ENCODE measurements at regions not wholly inside any gene's neighbourhood (a gene's known extent, or its start where the extent isn't known, plus 50 kb on each side); places are given as distances from the start of the nearest gene placed in this dataset.
"Not testable (repeated sequence)": the region's sequence is repeated elsewhere in the genome, so short reads cannot be mapped to it uniquely, and the experiment has no call there.

DNA sequence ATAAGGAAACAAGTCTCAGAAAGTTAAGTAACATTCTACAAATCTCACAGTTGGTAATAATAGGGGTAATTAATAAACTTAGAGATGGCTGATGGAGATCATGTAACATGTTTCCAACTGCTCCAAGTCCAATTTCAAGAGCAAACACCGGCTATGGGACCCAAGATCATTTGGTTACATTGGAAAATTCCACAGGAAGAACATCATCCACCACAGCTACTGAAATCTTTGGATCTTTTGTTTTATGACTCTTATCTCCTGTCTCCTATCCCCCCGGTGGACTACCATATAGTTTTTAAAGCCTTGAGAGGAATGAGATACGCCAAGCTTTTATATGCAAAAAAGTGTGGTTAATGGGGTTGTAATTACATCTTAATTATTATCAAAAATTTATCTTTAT lies 216.1 kb downstream of the WNT5A start:
- H3K27me3 ChIP-seq (ENCODE audit: control insufficient read depth, insufficient read depth, low read length): no peaks in the 10 kb centered on the region
- H3K9me3 ChIP-seq (ENCODE audit: control insufficient read depth, insufficient read depth, low read length): no peaks in the 10 kb centered on the region
- H3K27ac ChIP-seq (ENCODE audit: low read depth, low read length): no peak overlapping the region
- H3K4me3 ChIP-seq (ENCODE audit: low read depth, low read length): no peak overlapping the region
- H3K4me1 ChIP-seq (ENCODE audit: control insufficient read depth, insufficient read depth, low read length): 0 out of 2 replicates have a peak, but pooled peaks cover 4% of the 10 kb centered on the region
- no peak overlapping the region for H3K9ac ChIP-seq (ENCODE audit: low read depth, low read length)
- H3K36me3 ChIP-seq (ENCODE audit: control insufficient read depth, insufficient read depth, low read length): no peaks in the 10 kb centered on the region

DNA sequence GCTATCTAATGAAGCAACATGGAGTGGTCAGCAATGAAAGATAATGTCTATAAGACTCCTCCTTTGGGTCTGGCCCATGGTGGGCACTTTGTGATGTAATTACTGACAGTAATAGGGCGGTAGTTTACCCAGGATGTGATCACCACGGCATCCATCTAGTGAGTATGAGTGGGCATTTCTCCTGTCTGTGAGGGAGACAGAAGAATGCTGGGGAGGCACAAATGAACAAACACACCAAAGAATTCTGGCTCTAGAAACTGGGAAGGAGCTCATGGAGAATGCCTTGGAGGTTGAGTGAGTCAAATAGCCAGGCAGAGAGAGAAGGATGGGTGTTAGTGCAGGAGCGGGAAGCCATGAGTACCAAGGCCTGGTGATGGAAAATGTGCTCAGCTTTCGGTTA lies 217.5 kb downstream of the WNT5A start:
- H3K27ac ChIP-seq (ENCODE audit: low read depth, low read length): no peak overlapping the region
- no peaks in the 10 kb centered on the region for H3K9me3 ChIP-seq (ENCODE audit: control insufficient read depth, insufficient read depth, low read length)
- no peak overlapping the region for H3K9ac ChIP-seq (ENCODE audit: low read depth, low read length)
- no peaks in the 10 kb centered on the region for H3K27me3 ChIP-seq (ENCODE audit: control insufficient read depth, insufficient read depth, low read length)
- H3K36me3 ChIP-seq (ENCODE audit: control insufficient read depth, insufficient read depth, low read length): no peaks in the 10 kb centered on the region
- 0 out of 2 replicates have a peak, but pooled peaks cover 4% of the 10 kb centered on the region for H3K4me1 ChIP-seq (ENCODE audit: control insufficient read depth, insufficient read depth, low read length)
- no peak overlapping the region for H3K4me3 ChIP-seq (ENCODE audit: low read depth, low read length)

DNA sequence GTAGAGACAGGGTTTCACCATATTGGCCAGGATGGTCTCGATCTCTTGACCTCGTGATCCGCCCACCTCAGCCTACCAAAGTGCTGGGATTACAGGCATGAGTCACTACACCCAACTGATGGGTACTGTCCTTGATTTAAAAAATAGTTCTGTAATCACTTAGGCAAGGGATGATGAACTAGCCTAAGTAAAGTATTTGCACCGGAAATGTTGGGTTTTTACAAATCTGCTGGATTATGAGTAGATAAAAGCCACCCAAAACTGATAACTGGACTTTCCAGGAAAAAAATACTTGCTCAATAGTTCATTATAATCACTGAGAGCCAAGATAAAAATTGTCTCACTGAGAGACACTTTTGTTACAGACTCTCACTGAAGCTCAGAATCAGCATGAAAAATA lies 218.0 kb downstream of the WNT5A start:
- Histone ChIP-seq H3K27ac (ENCODE audit: low read depth, low read length) (no peak overlapping the region), H3K4me3 (ENCODE audit: low read depth, low read length) (no peak overlapping the region), H3K27me3 (ENCODE audit: control insufficient read depth, insufficient read depth, low read length) (no peaks in the 10 kb centered on the region), H3K4me1 (ENCODE audit: control insufficient read depth, insufficient read depth, low read length) (0 out of 2 replicates have a peak, but pooled peaks cover 4% of the 10 kb centered on the region), H3K36me3 (ENCODE audit: control insufficient read depth, insufficient read depth, low read length) (no peaks in the 10 kb centered on the region), H3K9ac (ENCODE audit: low read depth, low read length) (no peak overlapping the region), H3K9me3 (ENCODE audit: control insufficient read depth, insufficient read depth, low read length) (no peaks in the 10 kb centered on the region)

DNA sequence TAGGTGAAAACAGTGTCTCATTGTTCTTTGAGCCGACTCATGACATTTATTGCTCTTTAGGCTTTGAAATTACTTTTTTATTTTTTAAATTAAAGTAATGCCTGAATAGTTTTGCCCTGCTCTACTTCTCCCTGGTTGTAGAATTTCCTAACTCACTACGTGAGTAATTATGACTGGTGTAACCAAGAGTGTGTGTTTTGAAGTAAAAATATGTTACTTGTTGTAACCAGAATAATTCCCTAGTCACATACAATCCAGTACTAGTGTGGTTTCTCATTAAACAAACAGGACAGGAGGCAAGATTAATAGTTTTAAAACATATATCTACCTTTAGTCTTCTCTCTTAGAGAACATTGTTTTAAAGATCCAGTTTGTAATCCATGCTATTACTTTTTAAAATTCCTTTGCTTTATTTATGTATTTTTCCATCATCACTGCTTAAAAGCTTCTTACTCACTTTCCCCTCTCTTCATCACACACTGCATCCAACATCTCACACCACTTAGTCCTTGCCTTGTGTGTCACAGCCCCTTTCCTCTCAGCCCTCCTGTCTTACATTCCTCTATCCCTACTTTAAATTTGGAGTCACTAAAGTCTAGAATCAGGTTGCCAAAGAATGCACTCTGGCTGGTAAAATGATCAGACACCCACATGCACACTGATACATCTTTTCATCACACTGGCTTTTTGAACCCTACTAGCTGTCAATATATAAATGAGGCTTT lies 219.7 kb downstream of the WNT5A start:
- no peak overlapping the region for H3K4me3 ChIP-seq (ENCODE audit: low read depth, low read length)
- no peaks in the 10 kb centered on the region for H3K36me3 ChIP-seq (ENCODE audit: control insufficient read depth, insufficient read depth, low read length)
- H3K4me1 ChIP-seq (ENCODE audit: control insufficient read depth, insufficient read depth, low read length): 0 out of 2 replicates have a peak, but pooled peaks cover 4% of the 10 kb centered on the region
- no peaks in the 10 kb centered on the region for H3K9me3 ChIP-seq (ENCODE audit: control insufficient read depth, insufficient read depth, low read length)
- H3K27ac ChIP-seq (ENCODE audit: low read depth, low read length): no peak overlapping the region
- no peak overlapping the region for H3K9ac ChIP-seq (ENCODE audit: low read depth, low read length)
- no peaks in the 10 kb centered on the region for H3K27me3 ChIP-seq (ENCODE audit: control insufficient read depth, insufficient read depth, low read length)

DNA sequence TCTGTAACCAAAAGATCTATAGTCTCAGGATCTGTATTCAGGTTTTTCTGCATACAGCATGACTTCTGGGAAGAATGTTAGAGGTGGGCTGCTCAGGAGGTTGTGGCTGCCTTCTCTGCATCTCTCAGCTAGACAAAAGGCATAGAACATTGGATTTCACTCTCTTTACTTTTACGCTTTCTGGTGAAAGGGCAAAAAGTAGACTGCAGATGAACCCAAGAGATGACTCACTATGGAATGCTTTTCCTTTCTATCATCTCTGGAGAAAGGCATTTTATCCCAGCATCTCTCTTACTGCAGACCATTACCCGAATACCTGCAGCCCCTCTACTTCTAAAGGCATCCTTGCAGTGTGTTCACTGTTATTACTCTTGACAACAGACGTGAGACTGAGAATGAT lies 222.2 kb downstream of the WNT5A start:
- no peaks in the 10 kb centered on the region for H3K9me3 ChIP-seq (ENCODE audit: control insufficient read depth, insufficient read depth, low read length)
- no peak overlapping the region for H3K27ac ChIP-seq (ENCODE audit: low read depth, low read length)
- no peaks in the 10 kb centered on the region for H3K4me1 ChIP-seq (ENCODE audit: control insufficient read depth, insufficient read depth, low read length)

DNA sequence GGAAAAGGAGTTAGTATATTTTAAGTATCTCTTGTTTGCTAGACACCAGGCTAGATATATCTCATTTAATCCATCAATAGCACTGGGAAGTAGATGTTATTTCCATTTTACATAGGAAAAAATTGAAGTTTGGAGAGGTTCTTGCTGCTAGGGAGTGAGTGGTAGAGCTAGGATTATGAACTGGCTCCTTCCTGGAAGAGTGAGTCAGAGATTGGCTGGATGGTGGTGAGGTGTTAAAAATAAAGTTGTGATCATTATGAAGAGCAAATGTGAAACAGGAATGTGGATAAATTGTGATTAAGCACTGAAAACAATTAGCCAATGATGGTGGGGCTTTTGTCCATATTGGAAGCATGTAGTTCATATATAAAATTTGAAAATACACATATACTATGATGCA lies 234.2 kb downstream of the WNT5A start:
- no peaks in the 10 kb centered on the region for H3K36me3 ChIP-seq (ENCODE audit: control insufficient read depth, insufficient read depth, low read length)
- no peaks in the 10 kb centered on the region for H3K9me3 ChIP-seq (ENCODE audit: control insufficient read depth, insufficient read depth, low read length)
- H3K4me3 ChIP-seq (ENCODE audit: low read depth, low read length): no peak overlapping the region
- no peaks in the 10 kb centered on the region for H3K4me1 ChIP-seq (ENCODE audit: control insufficient read depth, insufficient read depth, low read length)
- H3K27me3 ChIP-seq (ENCODE audit: control insufficient read depth, insufficient read depth, low read length): no peaks in the 10 kb centered on the region
- no peak overlapping the region for H3K9ac ChIP-seq (ENCODE audit: low read depth, low read length)
- H3K27ac ChIP-seq (ENCODE audit: low read depth, low read length): no peak overlapping the region

More for the DNA sequence above, 222.2 kb downstream of the WNT5A start:
- no peaks in the 10 kb centered on the region for H3K36me3 ChIP-seq (ENCODE audit: control insufficient read depth, insufficient read depth, low read length)
- H3K27me3 ChIP-seq (ENCODE audit: control insufficient read depth, insufficient read depth, low read length): no peaks in the 10 kb centered on the region
- no peak overlapping the region for H3K4me3 ChIP-seq (ENCODE audit: low read depth, low read length)
- H3K9ac ChIP-seq (ENCODE audit: low read depth, low read length): no peak overlapping the region

DNA sequence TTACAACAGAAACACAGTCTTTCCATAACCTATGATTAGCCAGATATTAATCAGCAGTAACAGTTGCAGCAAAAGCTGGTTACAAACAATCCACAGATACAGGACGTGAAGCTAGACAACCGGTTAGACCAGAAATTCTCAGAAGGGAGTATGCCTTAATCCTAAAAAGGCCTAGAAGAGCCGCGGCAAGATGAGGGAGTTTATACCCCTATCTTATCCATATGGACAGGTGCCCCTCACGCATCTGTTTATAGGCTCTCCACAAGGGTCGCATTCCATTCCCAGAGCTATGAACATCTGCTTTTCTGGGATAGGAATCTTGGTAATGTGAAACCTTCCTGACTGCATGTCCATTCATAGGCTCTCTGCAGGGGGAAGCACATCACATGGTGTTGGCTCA lies 237.9 kb downstream of the WNT5A start:
- not testable (repeated sequence) for H3K9me3 ChIP-seq (ENCODE audit: control insufficient read depth, insufficient read depth, low read length); H3K9ac ChIP-seq (ENCODE audit: low read depth, low read length); H3K27me3 ChIP-seq (ENCODE audit: control insufficient read depth, insufficient read depth, low read length); H3K4me1 ChIP-seq (ENCODE audit: control insufficient read depth, insufficient read depth, low read length); H3K27ac ChIP-seq (ENCODE audit: low read depth, low read length); H3K36me3 ChIP-seq (ENCODE audit: control insufficient read depth, insufficient read depth, low read length); H3K4me3 ChIP-seq (ENCODE audit: low read depth, low read length)

DNA sequence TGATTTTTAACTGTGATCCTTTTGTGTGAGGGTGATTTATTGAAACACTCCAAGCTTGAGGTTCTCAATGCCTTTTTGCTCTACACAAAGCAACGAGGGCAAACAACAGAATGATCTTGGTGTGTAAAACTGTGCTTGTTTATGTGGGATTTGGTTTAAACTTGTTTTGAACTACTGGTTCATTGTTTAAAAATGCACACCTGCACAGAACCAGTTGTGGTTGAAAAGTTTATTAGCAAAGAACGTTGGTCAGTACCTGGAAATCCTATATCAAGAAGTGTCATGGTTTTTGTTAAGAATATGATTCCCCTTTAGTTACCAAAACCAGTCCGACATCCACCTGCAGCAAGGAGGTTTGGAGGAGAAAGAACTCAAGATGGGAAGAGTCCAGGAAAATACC lies 239.4 kb downstream of the WNT5A start:
- H3K4me3 ChIP-seq (ENCODE audit: low read depth, low read length): no peak overlapping the region
- H3K27me3 ChIP-seq (ENCODE audit: control insufficient read depth, insufficient read depth, low read length): no peaks in the 10 kb centered on the region
- no peaks in the 10 kb centered on the region for H3K36me3 ChIP-seq (ENCODE audit: control insufficient read depth, insufficient read depth, low read length)
- H3K9ac ChIP-seq (ENCODE audit: low read depth, low read length): no peak overlapping the region
- 0 out of 2 replicates have a peak, but pooled peaks cover 7% of the 10 kb centered on the region for H3K4me1 ChIP-seq (ENCODE audit: control insufficient read depth, insufficient read depth, low read length)
- H3K9me3 ChIP-seq (ENCODE audit: control insufficient read depth, insufficient read depth, low read length): no peaks in the 10 kb centered on the region
- no peak overlapping the region for H3K27ac ChIP-seq (ENCODE audit: low read depth, low read length)

DNA sequence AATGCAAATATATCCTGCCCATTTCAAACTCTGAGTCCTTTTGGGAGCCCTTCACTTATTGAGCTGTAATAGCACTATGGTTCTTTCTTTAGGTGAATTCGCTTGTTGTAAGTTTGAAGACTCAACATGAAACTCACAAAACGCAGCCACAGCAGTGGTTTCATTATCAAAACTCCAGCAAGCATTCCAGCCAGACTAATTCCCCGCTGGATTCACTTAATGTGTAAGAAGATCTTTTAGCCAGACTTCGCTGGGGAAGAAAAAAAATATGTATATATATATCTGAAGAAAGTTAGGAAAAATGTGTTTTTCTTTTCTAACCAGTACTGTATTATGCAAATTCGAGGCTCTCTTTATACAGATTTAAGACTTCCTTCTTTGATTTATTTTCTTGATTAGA lies 241.1 kb downstream of the WNT5A start:
- Histone ChIP-seq H3K27ac (ENCODE audit: low read depth, low read length) (no peak overlapping the region), H3K4me1 (ENCODE audit: control insufficient read depth, insufficient read depth, low read length) (0 out of 2 replicates have a peak, but pooled peaks cover 7% of the 10 kb centered on the region), H3K9ac (ENCODE audit: low read depth, low read length) (no peak overlapping the region), H3K9me3 (ENCODE audit: control insufficient read depth, insufficient read depth, low read length) (no peaks in the 10 kb centered on the region), H3K4me3 (ENCODE audit: low read depth, low read length) (no peak overlapping the region), H3K36me3 (ENCODE audit: control insufficient read depth, insufficient read depth, low read length) (no peaks in the 10 kb centered on the region), H3K27me3 (ENCODE audit: control insufficient read depth, insufficient read depth, low read length) (no peaks in the 10 kb centered on the region)

DNA sequence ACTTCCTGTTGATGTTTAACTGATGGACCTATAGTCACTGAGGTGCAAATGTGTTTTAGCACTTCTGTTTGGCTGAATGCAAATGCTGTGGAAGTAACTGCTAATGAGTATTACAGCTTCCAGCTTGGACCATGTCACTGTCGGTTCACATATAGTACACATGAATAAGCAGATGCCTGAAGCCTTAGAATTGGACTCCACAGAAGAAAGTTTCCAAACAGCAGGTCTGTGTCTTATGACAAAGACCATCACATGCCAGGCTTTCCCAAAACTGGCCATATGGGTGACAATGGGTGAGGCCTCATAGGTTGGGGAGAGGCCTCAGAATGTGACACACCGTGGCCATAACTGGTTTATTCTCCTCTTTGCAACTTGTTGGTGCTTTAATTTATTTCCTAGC lies 241.8 kb downstream of the WNT5A start:
- H3K9me3 ChIP-seq (ENCODE audit: control insufficient read depth, insufficient read depth, low read length): no peaks in the 10 kb centered on the region
- no peak overlapping the region for H3K27ac ChIP-seq (ENCODE audit: low read depth, low read length)
- no peak overlapping the region for H3K9ac ChIP-seq (ENCODE audit: low read depth, low read length)
- H3K4me3 ChIP-seq (ENCODE audit: low read depth, low read length): no peak overlapping the region
- H3K36me3 ChIP-seq (ENCODE audit: control insufficient read depth, insufficient read depth, low read length): no peaks in the 10 kb centered on the region
- H3K4me1 ChIP-seq (ENCODE audit: control insufficient read depth, insufficient read depth, low read length): 0 out of 2 replicates have a peak, but pooled peaks cover 7% of the 10 kb centered on the region
- no peaks in the 10 kb centered on the region for H3K27me3 ChIP-seq (ENCODE audit: control insufficient read depth, insufficient read depth, low read length)

DNA sequence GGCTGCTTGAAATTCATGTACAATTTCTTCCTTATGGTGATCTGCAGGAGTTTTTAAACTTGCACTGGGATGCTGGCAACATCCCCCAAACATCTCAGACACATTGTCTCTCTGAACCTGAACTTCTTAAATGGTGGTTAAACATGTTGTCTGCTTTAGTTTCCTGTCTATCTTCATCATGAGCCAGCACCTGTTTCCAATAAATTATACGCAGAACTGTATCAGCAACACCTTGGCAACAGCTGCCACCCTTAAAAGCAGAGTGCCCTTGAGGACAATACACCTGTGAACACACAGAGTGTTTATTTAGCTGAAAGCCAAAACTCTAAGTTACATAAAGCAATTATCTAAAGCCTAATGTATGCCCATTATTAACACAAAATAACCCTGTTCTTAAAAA lies 242.9 kb downstream of the WNT5A start:
- Histone ChIP-seq H3K9me3 (ENCODE audit: control insufficient read depth, insufficient read depth, low read length) (no peaks in the 10 kb centered on the region), H3K9ac (ENCODE audit: low read depth, low read length) (no peak overlapping the region), H3K36me3 (ENCODE audit: control insufficient read depth, insufficient read depth, low read length) (no peaks in the 10 kb centered on the region), H3K27ac (ENCODE audit: low read depth, low read length) (no peak overlapping the region), H3K4me3 (ENCODE audit: low read depth, low read length) (no peak overlapping the region), H3K27me3 (ENCODE audit: control insufficient read depth, insufficient read depth, low read length) (no peaks in the 10 kb centered on the region), H3K4me1 (ENCODE audit: control insufficient read depth, insufficient read depth, low read length) (0 out of 2 replicates have a peak, but pooled peaks cover 7% of the 10 kb centered on the region)

Data from HUES48 (cell line).